CD4-positive, alpha-beta T cell treated with Interferon alpha-2 for 1 hour (primary cell): ENCODE measurements at regions not wholly inside any gene's neighbourhood (a gene's known extent, or its start where the extent isn't known, plus 50 kb on each side); places are given as distances from the start of the nearest gene placed in this dataset.
"Not testable (repeated sequence)": the region's sequence is repeated elsewhere in the genome, so short reads cannot be mapped to it uniquely, and the experiment has no call there.

Experiments used
- DNase-seq, 2 donors: peaks; one replicate each; pipeline ENCODE4 v3.0.0-alpha.2; 2020 to 2022

GRCh38 chr9:75197561-75197960 is 109.2 kb downstream of the OSTF1 start:
- DNase-seq: no peak

GRCh38 chr9:75198436-75198835 is 110.1 kb downstream of the OSTF1 start:
- no peak for DNase-seq

GRCh38 chr9:75200892-75201470 is 112.7 kb downstream of the OSTF1 start:
- peak in 1 of 2 donors; percentile 64 for DNase-seq

- DNase-seq: no peak
These were observed 113.3 kb downstream of the OSTF1 start for GRCh38 chr9:75201480-75202209.

GRCh38 chr9:75207997-75208396 is 119.7 kb downstream of the OSTF1 start:
- DNase-seq: not testable (repeated sequence)

GRCh38 chr9:75210215-75210614 is 121.9 kb downstream of the OSTF1 start:
- no peak for DNase-seq

GRCh38 chr9:75213765-75214164 is 125.5 kb downstream of the OSTF1 start:
- DNase-seq: no peak

GRCh38 chr9:75226403-75227139 is 138.3 kb downstream of the OSTF1 start:
- DNase-seq: no peak

GRCh38 chr9:75228893-75229292 is 140.6 kb downstream of the OSTF1 start:
- no peak for DNase-seq

- DNase-seq: no peak
These were observed 141.5 kb downstream of the OSTF1 start for GRCh38 chr9:75229605-75230332.

GRCh38 chr9:75230469-75230868 is 142.2 kb downstream of the OSTF1 start:
- no peak for DNase-seq

GRCh38 chr9:75231167-75231566 is 142.9 kb downstream of the OSTF1 start:
- no peak for DNase-seq

GRCh38 chr9:75233011-75233410 is 144.7 kb downstream of the OSTF1 start:
- no peak for DNase-seq

GRCh38 chr9:75235632-75236031 is 147.3 kb downstream of the OSTF1 start:
- no peak for DNase-seq

- peak; percentile 32 to 71 for DNase-seq
These were observed 150.1 kb downstream of the OSTF1 start for GRCh38 chr9:75238311-75238976.

GRCh38 chr9:75239176-75239575 is 150.9 kb downstream of the OSTF1 start:
- peak; percentile 3 to 25 for DNase-seq

GRCh38 chr9:75242426-75242825 is 154.1 kb downstream of the OSTF1 start:
- DNase-seq: no peak

- DNase-seq: no peak
These were observed 158.6 kb downstream of the OSTF1 start for GRCh38 chr9:75246949-75247348.

- DNase-seq: peak; percentile 20 to 59
These were observed 177.2 kb downstream of the OSTF1 start for GRCh38 chr9:75265525-75265972.

GRCh38 chr9:75269197-75269596 is 180.9 kb downstream of the OSTF1 start:
- no peak for DNase-seq

- not testable (repeated sequence) for DNase-seq
These were observed 184.7 kb downstream of the OSTF1 start for GRCh38 chr9:75273055-75273454.

- no peak for DNase-seq
These were observed 186.5 kb downstream of the OSTF1 start for GRCh38 chr9:75274781-75275180.

GRCh38 chr9:75282047-75282446 is 193.7 kb downstream of the OSTF1 start:
- DNase-seq: no peak
